AG09309 (cell line): ENCODE measurements at regions not wholly inside any gene's neighbourhood (a gene's known extent, or its start where the extent isn't known, plus 50 kb on each side); places are given as distances from the start of the nearest gene placed in this dataset.
"Not testable (repeated sequence)": the region's sequence is repeated elsewhere in the genome, so short reads cannot be mapped to it uniquely, and the experiment has no call there.

ENCODE experiments used
- DNase-seq: peaks from one replicate; pipeline ENCODE4 v3.0.0-alpha.2; 2010; ENCODE audit warnings: low read depth
- H3K4me3 ChIP-seq: 2 replicates; pipeline ENCODE4 v1.5.1; 2011; ENCODE audit warnings: mild to moderate bottlenecking, low read depth, low read length, moderate library complexity; ENCODE audit not compliant: control insufficient read depth
- TF ChIP-seq, protein P1 (sequence below): IDR thresholded peaks from 2 replicates; pipeline ENCODE4 v1.5.1; 2011; ENCODE audit warnings: mild to moderate bottlenecking, low read depth, low read length, inconsistent platforms; ENCODE audit not compliant: insufficient read depth, control insufficient read depth; ENCODE audit errors: missing control alignments

DNA sequence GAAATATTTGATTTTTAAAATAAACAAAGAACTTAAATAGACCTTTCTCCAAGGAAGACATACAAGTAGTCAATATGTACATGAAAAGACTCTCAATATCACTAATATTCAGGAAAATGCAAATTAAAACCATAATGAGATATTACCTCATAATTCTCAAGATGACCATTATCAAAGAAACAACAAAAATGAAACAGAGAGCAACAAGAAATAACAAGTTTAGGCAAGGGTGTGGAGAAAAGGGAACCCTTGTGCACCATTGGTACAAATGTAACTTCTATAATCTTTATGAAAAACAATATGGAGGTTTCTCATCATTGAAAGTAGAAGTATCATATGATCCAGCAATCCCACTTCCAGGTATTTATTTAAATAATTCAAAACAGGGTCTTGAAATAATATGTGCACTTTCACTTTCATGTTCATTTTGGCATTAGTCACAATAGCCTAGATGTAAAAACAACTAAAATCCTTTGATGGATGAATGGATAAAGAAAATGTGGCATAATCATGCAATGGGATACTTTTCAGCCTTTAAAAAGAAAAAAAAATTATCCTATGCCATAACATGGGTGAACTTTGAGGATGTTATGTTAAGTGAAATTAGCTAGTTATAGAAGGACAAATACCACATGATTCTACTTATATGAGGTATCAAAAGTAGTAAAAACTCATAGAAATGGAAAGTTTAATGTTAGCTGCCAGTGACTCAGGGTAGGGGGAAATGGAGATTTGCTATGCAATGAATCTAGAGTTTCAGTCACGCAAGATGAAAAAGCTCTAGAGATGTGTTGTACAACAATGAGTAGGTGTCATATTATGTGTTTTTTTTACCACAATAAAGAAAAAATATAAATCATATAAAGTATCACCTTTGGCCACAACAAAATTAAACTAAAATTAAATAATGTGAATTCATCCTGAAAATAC lies 114.5 kb upstream of the LYPLAL1 start:
- no peak for DNase-seq
- TF ChIP-seq, protein P1, sequence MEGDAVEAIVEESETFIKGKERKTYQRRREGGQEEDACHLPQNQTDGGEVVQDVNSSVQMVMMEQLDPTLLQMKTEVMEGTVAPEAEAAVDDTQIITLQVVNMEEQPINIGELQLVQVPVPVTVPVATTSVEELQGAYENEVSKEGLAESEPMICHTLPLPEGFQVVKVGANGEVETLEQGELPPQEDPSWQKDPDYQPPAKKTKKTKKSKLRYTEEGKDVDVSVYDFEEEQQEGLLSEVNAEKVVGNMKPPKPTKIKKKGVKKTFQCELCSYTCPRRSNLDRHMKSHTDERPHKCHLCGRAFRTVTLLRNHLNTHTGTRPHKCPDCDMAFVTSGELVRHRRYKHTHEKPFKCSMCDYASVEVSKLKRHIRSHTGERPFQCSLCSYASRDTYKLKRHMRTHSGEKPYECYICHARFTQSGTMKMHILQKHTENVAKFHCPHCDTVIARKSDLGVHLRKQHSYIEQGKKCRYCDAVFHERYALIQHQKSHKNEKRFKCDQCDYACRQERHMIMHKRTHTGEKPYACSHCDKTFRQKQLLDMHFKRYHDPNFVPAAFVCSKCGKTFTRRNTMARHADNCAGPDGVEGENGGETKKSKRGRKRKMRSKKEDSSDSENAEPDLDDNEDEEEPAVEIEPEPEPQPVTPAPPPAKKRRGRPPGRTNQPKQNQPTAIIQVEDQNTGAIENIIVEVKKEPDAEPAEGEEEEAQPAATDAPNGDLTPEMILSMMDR, result no peak
- no peak overlapping the region for H3K4me3 ChIP-seq

DNA sequence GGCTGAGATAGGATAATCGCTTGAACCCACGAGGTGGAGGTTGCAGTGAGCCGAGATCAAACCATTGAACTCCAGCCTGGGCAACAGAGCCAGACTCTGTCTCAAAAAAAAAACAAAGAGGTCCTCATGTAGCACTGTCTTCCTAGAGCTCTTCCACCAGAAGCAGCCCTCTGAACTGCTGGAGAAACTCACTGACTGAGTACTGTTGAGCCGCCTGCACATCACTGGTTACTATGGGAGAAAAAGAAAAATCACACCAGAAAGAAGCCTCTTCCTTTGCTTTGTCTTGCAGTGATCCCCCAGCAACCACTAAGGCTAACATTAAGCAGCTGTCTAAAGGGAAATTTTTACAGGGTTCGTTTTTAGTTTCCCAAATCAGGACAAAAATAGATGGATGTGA lies 112.9 kb upstream of the LYPLAL1 start:
- DNase-seq, result no peak
- TF ChIP-seq, protein P1, result no peak
- no peak overlapping the region for H3K4me3 ChIP-seq

DNA sequence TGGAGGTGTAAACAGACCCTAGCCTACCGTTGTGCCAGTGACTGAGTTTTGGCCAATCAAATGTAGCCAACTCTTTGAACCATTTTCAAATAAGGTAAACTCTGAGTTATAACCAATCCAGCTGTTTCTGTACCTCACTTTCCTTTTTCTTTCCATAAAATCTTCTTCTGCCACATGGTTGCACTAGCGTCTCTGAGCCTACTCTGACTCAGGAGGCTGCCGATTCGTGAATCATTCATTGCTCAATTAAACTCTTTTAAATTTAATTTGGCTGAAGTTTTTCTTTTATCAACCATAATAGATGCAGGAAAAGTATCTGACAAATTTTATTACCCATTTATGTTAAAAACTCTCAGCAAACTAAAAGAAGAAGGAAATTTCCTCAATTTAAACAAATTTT lies 111.5 kb upstream of the LYPLAL1 start:
- H3K4me3 ChIP-seq, result no peak overlapping the region
- peak; percentile 24 for DNase-seq
- TF ChIP-seq, protein P1, result peak; percentile 13

DNA sequence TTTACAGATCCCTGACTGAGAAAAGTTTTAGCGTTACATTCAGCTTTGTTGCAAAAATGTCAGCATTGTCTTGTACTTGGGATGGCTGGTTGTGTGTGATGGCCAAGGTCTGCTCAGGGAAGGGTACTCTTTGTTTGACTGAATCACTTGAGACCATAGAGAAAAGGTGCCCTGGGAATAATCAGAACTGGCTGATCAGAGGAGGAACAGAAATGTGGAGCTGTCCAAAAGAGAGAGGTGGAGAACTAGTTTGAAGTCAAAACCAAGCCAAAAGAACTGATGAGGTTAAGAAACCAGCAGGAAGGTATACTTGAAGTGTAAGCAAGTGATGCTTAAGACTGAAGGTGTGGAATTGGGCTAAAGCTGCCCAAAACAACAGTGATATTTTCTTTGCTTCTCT lies 107.6 kb upstream of the LYPLAL1 start:
- TF ChIP-seq, protein P1, result no peak
- H3K4me3 ChIP-seq, result no peak overlapping the region
- no peak for DNase-seq

DNA sequence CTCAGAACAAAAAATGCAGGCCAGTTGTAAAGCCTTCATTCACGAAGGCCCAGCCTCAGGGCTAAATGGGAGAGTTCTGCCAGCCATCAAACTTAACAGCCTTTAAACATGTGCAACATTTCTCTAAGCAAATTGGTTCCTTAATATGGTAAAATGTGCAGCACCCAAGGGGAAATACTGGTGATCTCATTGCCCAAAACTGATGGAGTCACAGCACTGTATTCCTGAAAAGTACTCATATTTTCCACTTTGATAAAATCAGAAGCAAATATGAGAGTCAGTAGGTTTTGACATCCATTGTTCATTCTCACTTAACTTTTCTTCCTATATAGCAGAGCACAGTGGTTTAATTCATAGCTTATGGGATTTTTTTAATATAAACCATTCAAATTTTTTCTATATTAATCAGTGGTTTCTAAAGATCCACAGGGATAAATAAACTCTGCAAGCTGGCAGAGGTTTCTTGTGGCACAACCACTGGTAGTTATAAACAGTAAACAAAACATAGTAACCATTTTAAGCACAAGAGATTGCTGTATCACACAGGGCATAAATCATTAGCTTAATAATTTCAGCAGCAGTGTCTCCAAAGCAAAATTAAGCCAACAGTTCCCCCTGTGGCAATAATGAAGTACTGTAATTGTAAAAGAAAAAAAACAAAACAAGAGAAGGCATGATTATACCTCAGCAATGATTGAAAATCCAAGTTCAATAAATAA lies 106.9 kb upstream of the LYPLAL1 start:
- TF ChIP-seq, protein P1, result peak; percentile 45
- no peak overlapping the region for H3K4me3 ChIP-seq
- DNase-seq, result peak; percentile 46

DNA sequence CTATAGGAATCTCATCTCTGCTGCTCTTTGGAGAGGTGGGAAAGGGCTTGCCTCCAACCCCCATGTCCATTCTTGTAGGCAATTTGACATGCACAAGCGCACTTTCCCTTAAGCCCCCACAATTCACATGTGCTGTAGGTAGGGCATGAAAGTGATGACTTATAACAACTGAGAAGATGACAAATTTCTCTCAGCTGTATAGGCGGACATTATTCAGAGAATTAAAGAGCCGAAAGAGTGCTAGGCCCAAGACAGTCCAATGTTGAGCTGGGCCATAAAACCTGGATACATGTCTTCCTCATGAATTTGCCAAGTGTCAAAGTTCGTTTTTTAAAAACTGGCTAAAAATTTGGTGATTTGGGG lies 106.3 kb upstream of the LYPLAL1 start:
- no peak overlapping the region for H3K4me3 ChIP-seq
- no peak for DNase-seq
- TF ChIP-seq, protein P1, result no peak

DNA sequence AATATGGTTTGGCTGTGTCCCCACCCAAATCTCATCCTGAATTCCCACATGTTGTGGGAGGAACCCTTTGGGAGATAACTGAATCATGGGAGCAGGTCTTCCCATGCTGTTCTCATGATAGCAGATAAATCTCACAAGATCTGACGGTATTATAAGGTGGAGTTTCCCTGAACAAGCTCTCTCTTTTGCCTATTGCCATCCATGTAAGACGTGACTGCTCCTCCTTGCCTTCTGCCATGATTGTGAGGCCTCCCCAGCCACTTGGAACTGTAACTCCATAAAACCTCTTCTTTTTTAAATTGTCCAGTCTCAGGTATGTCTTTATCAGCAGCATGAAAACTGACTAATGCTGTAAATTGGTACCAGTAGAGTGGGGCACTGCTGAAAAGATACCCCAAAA lies 103.3 kb upstream of the LYPLAL1 start:
- not testable (repeated sequence) for H3K4me3 ChIP-seq, DNase-seq
